CD8-positive, alpha-beta memory T cell (primary cell): ENCODE measurements at regions not wholly inside any gene's neighbourhood (a gene's known extent, or its start where the extent isn't known, plus 50 kb on each side); places are given as distances from the start of the nearest gene placed in this dataset.

ENCODE experiments used
- CTCF ChIA-PET: fragments of 350-600 bp; sonication (Branson Sonifier 250); formaldehyde crosslinking; loops from one replicate; lab custom pipeline; 2021; ENCODE audit warnings: antibody characterized with exemption; lab: Charles Lee
- POLR2A ChIA-PET: fragments of 350-600 bp; sonication (Branson Sonifier 250); formaldehyde crosslinking; loops from one replicate; lab custom pipeline; 2021; ENCODE audit warnings: antibody characterized with exemption; lab: Charles Lee
- DNase-seq, 5 donors: peaks; one replicate each; pipeline versions ENCODE4 v3.0.0 to v3.0.0-alpha.2; 2020 to 2022; ENCODE audit warnings: mixed read lengths in 1 of 5
- H3K27ac ChIP-seq: one replicate; pipeline ENCODE4 v1.7.0; 2013; ENCODE audit warnings: low read depth, mild to moderate bottlenecking, low read length, moderate library complexity
- H3K27me3 ChIP-seq: 2 replicates; pipeline ENCODE4 v1.7.0; 2013; ENCODE audit warnings: low read length, mild to moderate bottlenecking; ENCODE audit not compliant: insufficient read depth, poor library complexity, severe bottlenecking
- H3K36me3 ChIP-seq: 2 replicates; pipeline ENCODE4 v1.7.0; 2013; ENCODE audit warnings: mild to moderate bottlenecking, low read length, moderate library complexity; ENCODE audit not compliant: insufficient read depth
- H3K4me1 ChIP-seq: 2 replicates; pipeline ENCODE4 v1.7.0; 2013; ENCODE audit warnings: mild to moderate bottlenecking, low read length, moderate library complexity; ENCODE audit not compliant: insufficient read depth
- H3K4me3 ChIP-seq: 2 replicates; pipeline ENCODE4 v1.7.0; 2013; ENCODE audit warnings: mild to moderate bottlenecking, low read length
- H3K9me3 ChIP-seq: 2 replicates; pipeline ENCODE4 v1.7.0; 2013; ENCODE audit warnings: mild to moderate bottlenecking, low read length
- H3K27ac Mint-ChIP-seq, 8 donors: one replicate each; pipeline ENCODE4 v1.8.0; 2020 to 2021; ENCODE audit warnings: mixed read lengths in 8 of 8, mild to moderate bottlenecking in 6 of 8, inconsistent platforms in 3 of 8, moderate library complexity in 3 of 8
- H3K27me3 Mint-ChIP-seq, 2 donors: one replicate each; pipeline ENCODE4 v1.8.0; 2020 to 2021; ENCODE audit warnings: mixed read lengths in 2 of 2, mild to moderate bottlenecking in 1 of 2, moderate library complexity in 1 of 2
- H3K36me3 Mint-ChIP-seq, 3 donors: one replicate each; pipeline ENCODE4 v1.8.0; 2020 to 2021; ENCODE audit warnings: mixed read lengths in 3 of 3, inconsistent platforms in 1 of 3, mild to moderate bottlenecking in 1 of 3
- H3K4me1 Mint-ChIP-seq, 3 donors: one replicate each; pipeline ENCODE4 v1.8.0; 2020 to 2021; ENCODE audit warnings: mixed read lengths in 3 of 3, inconsistent platforms in 1 of 3, mild to moderate bottlenecking in 1 of 3
- H3K4me3 Mint-ChIP-seq, 7 donors: one replicate each; pipeline ENCODE4 v1.8.0; 2020 to 2021; ENCODE audit warnings: mixed read lengths in 7 of 7, mild to moderate bottlenecking in 6 of 7, moderate library complexity in 4 of 7, inconsistent platforms in 2 of 7
- H3K9me3 Mint-ChIP-seq, 5 donors: one replicate each; pipeline ENCODE4 v1.8.0; 2020 to 2022; ENCODE audit warnings: mixed read lengths in 5 of 5, mild to moderate bottlenecking in 3 of 5, moderate library complexity in 2 of 5, inconsistent platforms in 1 of 5

DNA sequence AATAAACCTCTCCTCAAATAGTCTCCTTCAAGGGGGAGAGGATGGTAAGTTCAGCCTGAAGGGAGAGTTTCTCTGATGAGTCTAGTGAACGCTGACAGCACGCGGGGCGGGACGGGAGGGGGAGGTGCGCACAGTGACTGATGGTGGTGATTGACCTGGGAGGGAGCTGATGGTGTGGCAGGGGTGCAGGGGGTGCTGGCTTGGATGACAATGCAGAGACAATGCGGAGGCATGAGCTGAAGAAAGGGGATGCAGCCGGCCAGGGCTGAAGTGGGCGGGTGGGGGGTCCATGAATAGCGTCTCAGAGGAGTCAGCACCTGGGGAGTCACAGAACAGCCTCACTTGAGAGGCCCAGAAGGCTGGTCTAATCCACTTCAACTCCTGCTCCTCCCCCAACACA lies 142.5 kb upstream of the PJA1 start:
- Mint-ChIP-seq H3K27ac (no peak overlapping the region), H3K36me3 (no peaks in the 10 kb centered on the region), H3K9me3 (no peaks in the 10 kb centered on the region), H3K4me1 (no peaks in the 10 kb centered on the region), H3K4me3 (no peak overlapping the region), H3K27me3 (peaks cover 6 to 15% of the 10 kb centered on the region in 2 donors)
- H3K27me3 ChIP-seq: no peaks in the 10 kb centered on the region
- H3K4me3 ChIP-seq: no peak overlapping the region
- H3K36me3 ChIP-seq: no peaks in the 10 kb centered on the region
- POLR2A ChIA-PET: no interaction called here
- H3K27ac ChIP-seq: no peak overlapping the region
- no peaks in the 10 kb centered on the region for H3K9me3 ChIP-seq
- DNase-seq: no peak
- H3K4me1 ChIP-seq: no peaks in the 10 kb centered on the region
- CTCF ChIA-PET: no interaction called here

DNA sequence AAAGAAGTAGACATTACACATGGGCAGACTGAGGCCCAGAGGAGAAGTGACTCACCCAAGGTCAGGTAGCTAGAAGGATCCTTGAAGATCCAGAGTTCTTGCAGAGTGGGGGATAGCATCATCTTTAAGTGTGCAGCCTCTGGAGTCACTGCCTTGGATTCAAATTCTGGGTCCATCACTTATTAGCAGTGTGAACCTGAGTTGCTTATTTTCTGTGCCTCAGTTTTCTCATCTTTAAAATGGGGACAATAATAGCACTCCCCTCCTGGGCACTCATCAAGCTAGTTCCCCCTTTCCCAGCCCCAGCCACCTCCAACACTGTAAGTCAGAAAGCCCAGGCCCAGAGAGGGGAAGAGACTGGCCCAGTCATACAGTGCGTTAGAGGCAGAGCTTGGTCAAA lies 141.8 kb upstream of the PJA1 start:
- H3K4me3 Mint-ChIP-seq: no peak overlapping the region
- POLR2A ChIA-PET: no interaction called here

DNA sequence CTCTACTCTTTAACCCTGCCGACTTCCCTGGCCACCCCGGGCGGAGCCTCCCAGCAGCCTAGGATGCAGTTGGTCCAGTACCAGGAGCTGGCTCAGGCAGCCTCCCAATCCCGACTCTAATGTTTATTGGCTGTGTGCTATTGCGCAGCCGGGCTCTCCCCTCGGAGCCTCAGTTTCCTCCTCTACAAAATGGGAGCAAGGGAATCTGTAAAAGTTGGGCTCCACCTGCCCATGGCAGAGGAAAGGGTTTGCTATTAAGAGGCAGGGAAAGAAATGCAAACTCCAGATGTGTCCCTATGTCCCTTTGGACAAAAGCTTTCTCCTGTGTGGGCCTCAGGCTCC lies 140.8 kb upstream of the PJA1 start:
- Mint-ChIP-seq H3K27ac (no peak overlapping the region), H3K27me3 (peaks cover 14 to 15% of the 10 kb centered on the region in 2 donors), H3K9me3 (no peaks in the 10 kb centered on the region), H3K36me3 (no peaks in the 10 kb centered on the region), H3K4me1 (no peaks in the 10 kb centered on the region), H3K4me3 (no peak overlapping the region)
- Histone ChIP-seq H3K27me3 (no peaks in the 10 kb centered on the region), H3K36me3 (no peaks in the 10 kb centered on the region), H3K4me3 (no peak overlapping the region), H3K9me3 (no peaks in the 10 kb centered on the region), H3K27ac (no peak overlapping the region), H3K4me1 (no peaks in the 10 kb centered on the region)
- POLR2A ChIA-PET: no interaction called here
- DNase-seq: no peak
- CTCF ChIA-PET: interaction anchor here (1.7 kb wide), 1 partner anchor 19 kb away, joined by 4 read pairs; no protein-coding TSS in a partner anchor

More for the DNA sequence above, 141.8 kb upstream of the PJA1 start:
- Histone ChIP-seq H3K36me3 (no peaks in the 10 kb centered on the region), H3K4me3 (no peak overlapping the region), H3K4me1 (no peaks in the 10 kb centered on the region), H3K9me3 (no peaks in the 10 kb centered on the region), H3K27me3 (no peaks in the 10 kb centered on the region), H3K27ac (no peak overlapping the region)
- H3K27me3 Mint-ChIP-seq: peaks cover 11 to 17% of the 10 kb centered on the region in 2 donors
- CTCF ChIA-PET: no interaction called here
- DNase-seq: no peak
- no peak overlapping the region for H3K27ac Mint-ChIP-seq
- no peaks in the 10 kb centered on the region for H3K9me3 Mint-ChIP-seq
- H3K4me1 Mint-ChIP-seq: no peaks in the 10 kb centered on the region
- H3K36me3 Mint-ChIP-seq: no peaks in the 10 kb centered on the region

DNA sequence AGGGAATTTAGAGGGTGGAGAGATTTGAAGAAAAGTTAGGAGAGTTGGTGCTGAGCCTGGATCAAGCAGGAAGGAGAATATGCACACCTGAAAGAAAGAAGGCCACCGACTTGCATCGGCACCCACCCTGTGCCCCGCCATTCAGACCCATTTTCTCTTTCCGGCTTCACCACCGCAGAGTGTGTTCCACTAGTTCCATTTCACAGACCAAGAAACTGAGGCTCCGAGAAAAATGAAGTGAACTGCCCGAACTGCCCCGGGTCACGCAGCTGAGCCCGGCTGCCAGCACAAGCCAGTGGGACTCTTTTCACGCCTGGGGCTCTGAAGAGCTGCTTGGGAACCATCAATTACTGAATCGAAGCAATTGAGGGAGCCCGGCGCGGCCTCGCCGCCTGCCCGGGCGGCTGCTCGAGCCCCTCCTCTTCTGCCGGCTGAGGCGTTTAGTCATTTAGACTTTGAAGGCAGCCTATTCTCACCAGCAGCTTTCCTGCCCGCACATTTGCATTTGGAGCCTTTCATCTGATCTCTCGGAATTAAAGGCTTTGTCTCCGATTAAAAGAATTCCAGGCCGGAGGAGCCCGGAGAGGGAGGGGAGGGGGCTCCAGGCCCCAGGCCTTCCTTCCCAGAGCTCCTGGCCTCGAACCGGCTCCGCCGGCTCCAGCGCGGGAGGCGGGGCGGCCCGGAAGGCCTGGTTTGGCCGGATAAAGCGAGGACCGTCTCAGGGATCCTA lies 140.2 kb upstream of the PJA1 start:
- Histone ChIP-seq H3K4me1 (no peaks in the 10 kb centered on the region), H3K27ac (no peak overlapping the region), H3K9me3 (no peaks in the 10 kb centered on the region), H3K27me3 (no peaks in the 10 kb centered on the region), H3K36me3 (no peaks in the 10 kb centered on the region), H3K4me3 (no peak overlapping the region)
- Mint-ChIP-seq H3K4me1 (no peaks in the 10 kb centered on the region), H3K27me3 (peaks cover 14 to 15% of the 10 kb centered on the region in 2 donors), H3K27ac (no peak overlapping the region), H3K4me3 (peak overlapping the region in 1 of 7 donors; percentile 43), H3K36me3 (no peaks in the 10 kb centered on the region), H3K9me3 (no peaks in the 10 kb centered on the region)
- POLR2A ChIA-PET: no interaction called here
- CTCF ChIA-PET: interaction anchor here (1.7 kb wide), 1 partner anchor 18 kb away, joined by 4 read pairs; no protein-coding TSS in a partner anchor
- no peak for DNase-seq

DNA sequence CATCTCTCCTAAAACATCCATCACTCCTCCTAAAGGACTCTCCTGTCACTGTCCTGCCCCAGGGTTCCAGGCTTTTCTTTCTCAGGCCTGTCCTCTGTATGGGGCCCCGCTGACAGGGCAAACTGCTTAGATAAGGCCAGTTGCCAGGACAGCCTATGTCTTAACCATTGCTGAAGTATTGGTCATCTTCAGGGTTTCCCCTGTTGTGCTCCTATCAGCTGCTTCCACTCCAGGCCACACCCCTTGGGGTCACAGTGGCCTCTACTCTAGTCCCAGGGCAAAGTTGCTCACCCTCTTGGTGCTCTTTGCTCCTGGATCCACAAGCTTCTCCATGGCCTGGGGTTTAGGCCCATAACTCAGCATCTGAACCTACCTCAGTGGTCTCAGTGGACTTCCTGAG lies 138.0 kb upstream of the PJA1 start:
- no peaks in the 10 kb centered on the region for H3K4me1 Mint-ChIP-seq
- H3K9me3 ChIP-seq: no peaks in the 10 kb centered on the region
- no peaks in the 10 kb centered on the region for H3K36me3 ChIP-seq
- H3K27ac Mint-ChIP-seq: no peak overlapping the region
- H3K4me3 ChIP-seq: no peak overlapping the region
- POLR2A ChIA-PET: no interaction called here
- no peaks in the 10 kb centered on the region for H3K36me3 Mint-ChIP-seq
- CTCF ChIA-PET: no interaction called here
- no peak overlapping the region for H3K4me3 Mint-ChIP-seq
- H3K9me3 Mint-ChIP-seq: no peaks in the 10 kb centered on the region
- no peak overlapping the region for H3K27ac ChIP-seq
- H3K27me3 ChIP-seq: no peaks in the 10 kb centered on the region
- no peak for DNase-seq
- peaks cover 14 to 15% of the 10 kb centered on the region in 2 donors for H3K27me3 Mint-ChIP-seq
- H3K4me1 ChIP-seq: no peaks in the 10 kb centered on the region

DNA sequence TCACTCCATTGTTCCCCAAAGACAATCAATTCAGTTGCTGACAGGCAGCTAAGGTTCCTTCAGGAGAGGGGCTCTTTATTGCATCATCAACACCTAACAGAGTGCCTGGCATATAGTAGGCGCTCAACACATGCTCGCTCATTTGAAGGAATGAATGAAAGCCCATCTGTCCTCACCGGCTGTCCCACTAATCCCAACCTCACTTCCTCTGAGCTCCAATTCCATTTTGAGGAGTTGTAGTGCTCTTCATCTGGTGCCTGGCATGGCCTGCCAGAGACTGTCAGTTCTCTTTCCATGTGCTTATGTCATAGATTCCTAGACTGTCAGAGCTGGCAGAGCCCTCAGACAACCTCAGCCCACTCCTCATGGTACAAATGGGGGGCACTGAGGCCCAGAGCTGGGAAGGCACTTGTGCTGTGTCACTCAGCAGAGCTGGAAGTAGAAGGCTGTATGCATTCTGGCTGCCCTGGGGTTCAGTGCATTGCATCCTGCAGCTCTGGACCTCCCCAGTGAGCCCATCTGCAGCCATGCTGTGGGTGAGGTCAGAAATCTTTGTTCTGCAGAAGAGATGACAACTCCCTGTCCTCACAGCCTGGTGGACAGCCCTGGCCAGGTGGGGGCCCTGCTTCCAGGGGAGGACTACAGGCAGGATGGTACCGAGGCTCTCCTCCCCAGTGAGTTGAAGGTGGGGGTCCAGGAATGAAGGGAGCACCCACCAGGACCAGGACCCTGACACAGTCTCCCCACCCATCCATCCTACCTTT lies 134.9 kb upstream of the PJA1 start:
- no peaks in the 10 kb centered on the region for H3K9me3 Mint-ChIP-seq
- ChIA-PET POLR2A (no interaction called here), CTCF (no interaction called here)
- H3K27ac Mint-ChIP-seq: no peak overlapping the region
- DNase-seq: no peak
- Histone ChIP-seq H3K9me3 (no peaks in the 10 kb centered on the region), H3K4me1 (no peaks in the 10 kb centered on the region), H3K36me3 (no peaks in the 10 kb centered on the region), H3K27me3 (no peaks in the 10 kb centered on the region), H3K27ac (no peak overlapping the region), H3K4me3 (no peak overlapping the region)
- no peaks in the 10 kb centered on the region for H3K4me1 Mint-ChIP-seq
- H3K27me3 Mint-ChIP-seq: peaks cover 14 to 16% of the 10 kb centered on the region in 2 donors
- H3K36me3 Mint-ChIP-seq: no peaks in the 10 kb centered on the region
- no peak overlapping the region for H3K4me3 Mint-ChIP-seq

DNA sequence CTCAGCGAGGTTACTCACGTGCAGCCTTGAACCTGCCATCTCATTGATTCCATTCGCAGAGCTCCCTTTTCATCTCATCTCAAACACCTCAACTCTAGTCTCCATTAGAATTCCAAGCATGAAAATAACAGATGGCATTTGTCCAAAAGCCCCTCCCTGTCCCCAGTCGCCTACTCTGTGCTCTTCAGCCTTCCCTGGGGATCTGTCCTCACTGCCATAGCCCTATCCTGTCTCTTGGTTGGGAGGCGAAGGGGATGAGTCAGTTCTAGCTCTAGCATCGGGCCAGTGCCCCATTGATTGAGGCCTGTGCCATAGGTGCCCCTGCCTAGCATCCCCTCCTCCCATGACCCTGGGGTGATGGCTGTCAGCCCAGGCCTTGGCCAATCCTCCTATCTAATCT lies 134.0 kb upstream of the PJA1 start:
- Mint-ChIP-seq H3K9me3 (no peaks in the 10 kb centered on the region), H3K27me3 (peaks cover 11 to 13% of the 10 kb centered on the region in 2 donors), H3K36me3 (no peaks in the 10 kb centered on the region), H3K27ac (no peak overlapping the region), H3K4me1 (no peaks in the 10 kb centered on the region), H3K4me3 (no peak overlapping the region)
- Histone ChIP-seq H3K9me3 (no peaks in the 10 kb centered on the region), H3K4me3 (no peak overlapping the region), H3K27ac (no peak overlapping the region), H3K4me1 (no peaks in the 10 kb centered on the region), H3K36me3 (no peaks in the 10 kb centered on the region), H3K27me3 (no peaks in the 10 kb centered on the region)
- POLR2A ChIA-PET: no interaction called here
- CTCF ChIA-PET: no interaction called here
- DNase-seq: no peak

DNA sequence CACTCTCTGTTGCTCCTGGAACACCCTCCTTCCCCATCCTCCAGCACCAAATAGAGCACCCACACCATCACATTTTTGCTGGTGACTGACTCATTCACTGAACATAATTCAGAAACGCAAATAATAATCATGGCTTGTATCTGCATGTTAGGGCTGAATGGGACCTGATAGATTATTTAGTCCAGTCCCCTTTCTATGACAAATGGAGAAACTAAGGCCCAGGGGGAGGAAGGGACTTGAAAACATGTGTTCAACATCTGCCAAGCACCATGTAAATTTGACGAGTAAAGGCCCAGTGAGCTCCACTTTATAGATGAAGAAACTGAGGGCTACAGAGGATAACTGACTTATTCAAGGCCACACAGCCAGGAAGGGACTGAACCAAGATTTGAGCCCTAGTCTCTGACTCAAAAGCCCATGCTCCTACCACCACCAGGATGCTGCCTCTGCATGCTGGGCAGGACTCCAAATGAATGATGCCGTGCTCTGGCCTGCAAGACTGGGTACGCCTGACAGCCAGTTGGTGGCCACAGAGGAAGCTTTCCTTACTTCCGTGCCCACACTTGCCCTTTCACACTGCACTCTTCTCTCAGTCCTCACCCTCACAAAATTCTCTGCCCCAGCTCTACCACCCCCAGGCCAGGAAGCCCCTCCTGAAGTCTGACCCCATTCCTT lies 133.3 kb upstream of the PJA1 start:
- Histone ChIP-seq H3K4me1 (no peaks in the 10 kb centered on the region), H3K4me3 (no peak overlapping the region), H3K9me3 (no peaks in the 10 kb centered on the region), H3K27ac (no peak overlapping the region), H3K27me3 (no peaks in the 10 kb centered on the region), H3K36me3 (no peaks in the 10 kb centered on the region)
- CTCF ChIA-PET: no interaction called here
- Mint-ChIP-seq H3K4me1 (no peaks in the 10 kb centered on the region), H3K4me3 (no peak overlapping the region), H3K36me3 (no peaks in the 10 kb centered on the region), H3K27ac (no peak overlapping the region), H3K27me3 (peaks cover 8 to 10% of the 10 kb centered on the region in 2 donors), H3K9me3 (no peaks in the 10 kb centered on the region)
- no peak for DNase-seq
- POLR2A ChIA-PET: no interaction called here
